MM.1S (cell line): ENCODE measurements at regions not wholly inside any gene's neighbourhood (a gene's known extent, or its start where the extent isn't known, plus 50 kb on each side); places are given as distances from the start of the nearest gene placed in this dataset.

Source experiments
- EZH2 ChIP-seq: fragments of 300-600 bp; sonication (generic); optimal IDR thresholded peaks from 2 replicates; pipeline ENCODE3; 2017; ENCODE audit warnings: low read depth, mild to moderate bottlenecking, antibody characterized with exemption, low read length, mixed read lengths
- EZH2phosphoT487 ChIP-seq: fragments of 300-600 bp; sonication (generic); IDR thresholded peaks from 2 replicates; pipeline ENCODE4 v1.6.1; 2018; ENCODE audit warnings: antibody characterized with exemption, low read length
- TF ChIP-seq, protein P1 (sequence below): fragments of 300-600 bp; sonication (generic); IDR thresholded peaks from 2 replicates; pipeline ENCODE4 v1.5.1; 2016; ENCODE audit warnings: antibody characterized with exemption, low read length, mixed read lengths

DNA sequence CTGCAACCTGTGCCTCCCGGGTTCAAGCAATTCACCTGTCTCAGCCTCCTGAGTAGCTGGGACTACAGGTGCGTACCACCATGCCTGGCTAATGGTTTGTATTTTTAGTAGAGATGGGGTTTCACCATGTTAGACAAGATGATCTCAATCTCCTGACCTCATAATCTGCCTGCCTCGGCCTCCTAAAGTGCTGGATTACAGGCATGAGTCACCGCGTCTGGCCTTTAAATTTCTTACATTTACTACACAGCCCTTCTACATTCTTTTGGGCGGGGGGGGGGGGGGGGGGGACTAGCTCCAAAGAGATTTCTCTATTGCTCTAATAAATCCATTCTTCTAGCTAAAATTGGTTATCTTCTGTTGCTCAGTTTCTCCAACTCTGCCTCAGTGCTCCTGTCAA is 964.9 kb upstream of the ACVR2A start:
- TF ChIP-seq, protein P1, sequence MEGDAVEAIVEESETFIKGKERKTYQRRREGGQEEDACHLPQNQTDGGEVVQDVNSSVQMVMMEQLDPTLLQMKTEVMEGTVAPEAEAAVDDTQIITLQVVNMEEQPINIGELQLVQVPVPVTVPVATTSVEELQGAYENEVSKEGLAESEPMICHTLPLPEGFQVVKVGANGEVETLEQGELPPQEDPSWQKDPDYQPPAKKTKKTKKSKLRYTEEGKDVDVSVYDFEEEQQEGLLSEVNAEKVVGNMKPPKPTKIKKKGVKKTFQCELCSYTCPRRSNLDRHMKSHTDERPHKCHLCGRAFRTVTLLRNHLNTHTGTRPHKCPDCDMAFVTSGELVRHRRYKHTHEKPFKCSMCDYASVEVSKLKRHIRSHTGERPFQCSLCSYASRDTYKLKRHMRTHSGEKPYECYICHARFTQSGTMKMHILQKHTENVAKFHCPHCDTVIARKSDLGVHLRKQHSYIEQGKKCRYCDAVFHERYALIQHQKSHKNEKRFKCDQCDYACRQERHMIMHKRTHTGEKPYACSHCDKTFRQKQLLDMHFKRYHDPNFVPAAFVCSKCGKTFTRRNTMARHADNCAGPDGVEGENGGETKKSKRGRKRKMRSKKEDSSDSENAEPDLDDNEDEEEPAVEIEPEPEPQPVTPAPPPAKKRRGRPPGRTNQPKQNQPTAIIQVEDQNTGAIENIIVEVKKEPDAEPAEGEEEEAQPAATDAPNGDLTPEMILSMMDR, result no peak
- TF ChIP-seq EZH2 (no peak), EZH2phosphoT487 (no peak)
